ENCODE measurements at regions not wholly inside any gene's neighbourhood (a gene's known extent, or its start where the extent isn't known, plus 50 kb on each side); places are given as distances from the start of the nearest gene placed in this dataset.

- RAD21 ChIA-PET (ENCODE audit: low non-redundant PET in 1 of 2, low total read pairs in 2 of 2, uncharacterized antibody in 2 of 2, unreplicated experiment in 2 of 2), result no interaction called here
- no peak overlapping the region for H3K27ac ChIP-seq (ENCODE audit: low read depth, low read length)
- no peaks in the 10 kb centered on the region for H3K4me1 ChIP-seq (ENCODE audit: control insufficient read depth in 1 of 2, insufficient read depth in 2 of 2, low read length in 2 of 2)
- no peaks in the 10 kb centered on the region for H3K9me2 ChIP-seq (ENCODE audit: insufficient read depth)
- no peak overlapping the region for H3K4me2 ChIP-seq (ENCODE audit: low read length)
- ATAC-seq (no peak), DNase-seq (ENCODE audit: low read depth, low spot score) (no peak)
- H3K9me3 ChIP-seq (ENCODE audit: control insufficient read depth in 1 of 2, insufficient read depth in 1 of 2, low read depth in 1 of 2, low read length in 2 of 2), result no peaks in the 10 kb centered on the region
- H2AFZ ChIP-seq (ENCODE audit: low read depth, low read length, poor library complexity, severe bottlenecking), result no peak overlapping the region
- BruUV-seq (replicated peaks), result no TSS peak
- H3K9ac ChIP-seq (ENCODE audit: low read length), result no peak overlapping the region
- CTCF ChIA-PET, result no interaction called here
- no peaks in the 10 kb centered on the region for H4K20me1 ChIP-seq (ENCODE audit: insufficient read depth)
- no peak for TF ChIP-seq REST (IDR thresholded peaks at IDR 0.05; ENCODE audit: low read depth)
- no peak for TF ChIP-seq SIN3A (IDR thresholded peaks at IDR 0.05; ENCODE audit: low read depth)
- no peak for TF ChIP-seq ZNF274 (IDR thresholded peaks at IDR 0.05; ENCODE audit: low read depth, low read length)
- TF ChIP-seq ELF1 (IDR thresholded peaks at IDR 0.05; ENCODE audit: borderline replicate concordance, low read depth), result no peak
- no peak for TF ChIP-seq MAX (IDR thresholded peaks at IDR 0.05)
- no peak for TF ChIP-seq RAD21 (IDR thresholded peaks at IDR 0.05; ENCODE audit: low read depth)
- TF ChIP-seq YY1 (IDR thresholded peaks at IDR 0.05; ENCODE audit: extremely low read depth, insufficient replicate concordance, low read depth, low read length), result no peak
- TF ChIP-seq EZH2phosphoT487 (IDR thresholded peaks at IDR 0.05; ENCODE audit: borderline replicate concordance), result no peak
- no peak for TF ChIP-seq SRF (IDR thresholded peaks at IDR 0.05; ENCODE audit: low read depth)
- no peak for TF ChIP-seq CEBPB (IDR thresholded peaks at IDR 0.05; ENCODE audit: low read depth)
- H3K36me3 ChIP-seq (ENCODE audit: control insufficient read depth in 1 of 2, insufficient read depth in 2 of 2, low read length in 2 of 2), result no peaks in the 10 kb centered on the region
- intact Hi-C loops (cut with micrococcal nuclease), result no loop called here
- POLR2A ChIA-PET, result no interaction called here
- H3K79me2 ChIP-seq (ENCODE audit: insufficient read depth, low read length), result no peaks in the 10 kb centered on the region
- H3K4me3 ChIP-seq (replicated peaks in 1 of 2; ENCODE audit: low read depth in 1 of 2, low read length in 2 of 2), result no peak overlapping the region
- H3K27me3 ChIP-seq (ENCODE audit: insufficient read depth, low read length), result no peaks in the 10 kb centered on the region
Measured at GRCh38 chr7:17586711-17587110, 288.3 kb downstream of the AHR start.
